NCI-H82 treated with DMSO at 0.1 percent for 48 hours (cell line): ENCODE measurements at regions not wholly inside any gene's neighbourhood (a gene's known extent, or its start where the extent isn't known, plus 50 kb on each side); places are given as distances from the start of the nearest gene placed in this dataset.

Experiments used
- DNase-seq: peaks from one replicate; lab custom pipeline; 2025; ENCODE audit not compliant: unreplicated experiment; lab: John Stamatoyannopoulos, UW

DNA sequence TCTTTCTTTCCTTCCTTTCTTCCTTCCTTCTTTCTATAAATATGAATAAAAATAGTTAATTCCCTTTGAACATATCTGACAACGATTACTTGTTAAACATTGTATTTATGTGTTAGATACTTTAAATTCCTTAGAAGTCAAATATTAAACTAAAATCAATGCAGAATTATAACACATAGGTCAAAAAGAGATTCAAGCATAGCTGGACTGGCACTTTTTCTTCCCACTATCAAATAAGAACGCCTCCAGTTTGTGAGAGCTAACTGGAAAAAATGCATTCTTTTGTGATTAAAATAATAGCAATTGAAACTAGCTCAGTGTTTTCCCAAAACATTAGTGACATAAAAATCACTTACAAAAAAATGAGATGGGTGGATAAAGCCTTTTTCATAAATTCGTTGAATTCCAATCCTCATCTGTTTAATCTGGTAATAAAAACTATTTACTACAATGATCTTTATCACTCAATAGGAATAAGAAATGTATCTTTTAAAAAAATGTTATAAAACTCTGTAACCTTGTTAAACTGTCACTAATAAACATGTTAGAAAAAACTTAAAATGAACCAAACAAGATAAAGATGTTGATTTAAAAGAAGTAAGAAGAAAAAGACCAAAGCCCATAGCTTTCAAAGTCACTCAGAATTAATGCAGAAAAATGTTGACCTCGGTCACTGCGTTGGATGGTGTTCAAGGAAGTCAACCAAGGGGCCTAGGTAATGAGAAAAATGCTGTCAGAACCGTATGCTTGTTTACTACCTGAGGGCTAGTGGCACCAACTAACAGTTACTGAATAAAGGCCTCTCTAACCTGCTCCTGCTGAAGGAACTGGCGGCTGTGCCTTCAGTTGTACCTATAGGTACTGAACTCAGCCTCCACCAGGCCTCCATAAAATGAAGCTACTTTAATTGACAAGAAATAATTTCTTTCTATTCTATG is 1039.5 kb upstream of the SLC10A2 start:
- no peak for DNase-seq

DNA sequence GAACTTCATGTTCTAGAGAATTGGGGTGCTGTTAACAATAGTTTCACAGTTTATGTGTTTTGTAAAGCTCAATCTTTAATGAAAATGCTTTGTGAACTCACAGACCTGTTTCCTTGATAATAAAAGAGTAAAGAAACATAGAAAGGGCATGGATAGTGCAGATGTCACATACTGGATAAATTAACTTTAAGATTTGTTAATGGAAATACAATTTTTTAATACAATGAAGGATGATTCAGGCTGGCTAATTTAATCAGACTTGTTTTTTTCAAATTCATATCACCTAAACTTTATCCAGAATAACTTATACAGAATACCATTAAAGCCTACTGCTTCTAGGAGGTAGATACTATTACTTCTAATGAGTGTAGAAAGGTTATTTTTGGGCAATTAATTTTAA is 1033.5 kb upstream of the SLC10A2 start:
- no peak for DNase-seq

- no peak for DNase-seq
Measured at GRCh38 chr13:104098421-104098820, 1032.2 kb upstream of the SLC10A2 start.

DNA sequence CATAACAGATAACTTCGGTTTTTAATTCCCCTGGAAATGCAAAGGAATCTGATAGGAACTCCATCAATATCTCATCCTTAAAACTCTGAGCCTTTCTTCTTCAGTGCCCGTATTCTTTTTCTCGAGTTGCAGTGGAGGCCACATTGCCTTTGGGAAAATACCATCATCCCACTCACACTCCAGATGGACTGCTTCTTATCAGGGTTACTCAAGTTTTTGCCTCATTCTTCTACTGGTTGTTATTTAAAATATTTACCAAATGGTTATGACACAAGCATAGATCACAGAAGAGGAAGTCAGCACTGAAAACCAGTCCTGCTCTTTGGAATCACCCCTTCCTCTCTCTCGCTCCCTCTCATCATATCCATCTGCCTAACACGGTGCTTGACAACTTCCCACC is 1020.5 kb upstream of the SLC10A2 start:
- DNase-seq, result no peak

DNA sequence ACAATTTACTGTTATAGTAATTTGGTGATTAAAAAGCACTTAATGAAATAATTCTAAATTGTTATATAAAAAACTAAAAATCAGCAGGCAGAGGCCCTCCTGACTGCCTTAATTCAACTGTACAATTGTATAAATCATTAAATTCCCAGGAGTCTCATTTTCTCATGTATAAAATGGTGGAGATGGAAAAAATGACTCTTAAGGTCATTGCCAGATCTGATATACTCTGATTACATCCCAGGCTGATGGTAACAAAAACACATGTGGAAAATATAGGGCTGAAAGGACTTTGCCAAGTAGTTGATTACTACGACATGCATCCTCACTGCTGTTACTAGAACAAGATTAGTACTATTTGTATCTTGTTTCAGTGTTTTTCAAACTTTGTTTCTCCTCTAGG is 1020.0 kb upstream of the SLC10A2 start:
- DNase-seq, result no peak

- no peak for DNase-seq
Measured at GRCh38 chr13:104085611-104086010, 1019.4 kb upstream of the SLC10A2 start.

DNA sequence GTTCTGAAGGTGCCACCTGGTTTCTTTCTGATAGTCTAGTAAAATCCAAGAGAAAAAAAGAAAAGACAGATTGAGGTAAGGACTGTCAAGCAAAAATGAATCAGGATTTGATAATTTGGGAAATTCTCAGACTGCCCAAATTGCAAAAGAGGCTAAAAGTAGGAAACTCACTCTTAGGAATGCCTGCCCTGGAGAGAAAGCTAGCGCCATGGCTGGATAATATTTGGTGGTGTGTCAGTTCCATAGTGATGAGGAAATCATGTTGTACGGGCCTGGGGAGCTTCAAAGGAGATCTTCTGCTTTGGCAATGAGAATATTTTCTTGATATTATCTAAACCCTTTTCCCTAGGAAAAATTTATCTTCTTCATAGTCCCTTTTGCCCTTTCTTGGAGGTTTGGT is 1008.1 kb upstream of the SLC10A2 start:
- no peak for DNase-seq

- no peak for DNase-seq
Measured at GRCh38 chr13:104071806-104072205, 1005.6 kb upstream of the SLC10A2 start.

GRCh38 chr13:104065328-104065727 is 999.1 kb upstream of the SLC10A2 start:
- DNase-seq, result no peak

DNA sequence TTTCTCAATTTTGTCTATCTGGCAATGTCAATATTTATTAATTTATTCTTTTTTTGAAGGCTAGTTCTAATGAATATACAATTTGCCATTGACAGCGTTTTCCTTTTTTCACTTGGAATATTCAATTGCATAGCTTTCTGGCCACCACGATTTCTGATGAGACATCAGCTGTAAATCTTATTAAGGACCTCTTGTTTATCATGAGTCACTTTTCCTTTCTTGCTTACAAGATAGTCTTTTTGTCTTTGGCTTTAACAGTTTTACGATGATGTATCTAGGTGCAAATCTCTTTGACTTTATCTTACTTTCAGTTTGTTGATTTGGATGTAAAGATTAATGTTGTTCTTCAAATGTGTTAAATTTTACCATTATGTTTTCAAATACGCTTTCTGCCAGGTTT is 991.6 kb upstream of the SLC10A2 start:
- no peak for DNase-seq

GRCh38 chr13:104045907-104046306 is 979.7 kb upstream of the SLC10A2 start:
- DNase-seq, result no peak

GRCh38 chr13:104043184-104043583 is 977.0 kb upstream of the SLC10A2 start:
- DNase-seq, result no peak

DNA sequence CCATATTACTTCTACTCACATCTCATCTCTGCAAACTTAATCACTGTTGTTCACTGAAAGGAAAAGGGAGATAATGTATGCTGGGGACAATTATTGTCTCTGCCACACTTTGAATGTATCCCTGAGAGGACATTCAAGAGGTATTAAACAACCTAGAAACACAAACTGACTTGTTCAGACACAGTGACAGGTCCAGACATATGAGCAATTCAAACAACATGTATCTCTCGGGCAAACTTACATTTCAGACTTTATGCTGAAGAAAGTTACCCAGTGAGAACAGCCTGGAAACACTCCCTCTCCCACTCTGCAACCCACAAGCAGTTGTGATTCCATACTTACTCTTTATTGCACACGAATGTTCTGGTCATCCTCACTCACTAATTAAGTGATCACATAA is 968.7 kb upstream of the SLC10A2 start:
- no peak for DNase-seq

DNA sequence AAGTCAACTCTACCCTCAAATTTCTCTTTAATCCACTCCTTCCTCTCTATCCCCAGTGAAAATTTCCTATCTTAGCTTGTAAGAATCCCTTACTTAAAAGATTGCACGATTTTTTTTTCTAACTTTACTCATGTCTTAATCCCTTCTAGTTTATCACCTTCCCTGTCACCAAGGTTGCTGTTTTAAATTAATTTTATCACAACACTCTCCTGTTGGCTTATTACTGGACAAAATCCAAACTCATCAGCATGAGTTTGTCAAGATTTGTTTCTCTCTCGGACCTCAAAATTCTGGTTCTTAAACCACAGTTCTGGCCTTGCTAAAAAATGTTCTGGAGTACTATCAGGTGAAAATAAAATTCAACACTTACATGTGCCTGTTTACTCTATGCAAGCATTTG is 959.1 kb upstream of the SLC10A2 start:
- DNase-seq, result no peak

GRCh38 chr13:104024416-104025170 is 958.4 kb upstream of the SLC10A2 start:
- no peak for DNase-seq

- DNase-seq, result no peak
Measured at GRCh38 chr13:104021806-104022397, 955.7 kb upstream of the SLC10A2 start.

DNA sequence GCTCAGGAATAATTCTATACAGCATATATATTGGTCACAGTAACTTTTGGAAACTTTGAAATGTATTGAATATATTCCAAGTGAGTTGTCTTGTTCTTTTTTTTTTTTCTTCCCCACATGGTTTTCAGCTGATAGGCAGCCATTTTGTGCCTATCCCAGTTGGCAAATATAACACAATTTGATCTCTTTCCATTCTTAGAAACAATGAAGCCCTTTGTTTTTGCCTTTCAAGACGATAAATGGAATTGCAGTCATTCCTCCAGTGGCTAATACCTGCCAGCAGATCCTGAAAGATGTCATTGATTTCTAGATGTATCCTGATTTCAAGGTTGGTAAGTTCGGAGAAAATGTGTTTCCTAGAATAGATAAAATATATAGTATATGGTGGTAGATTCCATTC is 951.1 kb upstream of the SLC10A2 start:
- no peak for DNase-seq

DNA sequence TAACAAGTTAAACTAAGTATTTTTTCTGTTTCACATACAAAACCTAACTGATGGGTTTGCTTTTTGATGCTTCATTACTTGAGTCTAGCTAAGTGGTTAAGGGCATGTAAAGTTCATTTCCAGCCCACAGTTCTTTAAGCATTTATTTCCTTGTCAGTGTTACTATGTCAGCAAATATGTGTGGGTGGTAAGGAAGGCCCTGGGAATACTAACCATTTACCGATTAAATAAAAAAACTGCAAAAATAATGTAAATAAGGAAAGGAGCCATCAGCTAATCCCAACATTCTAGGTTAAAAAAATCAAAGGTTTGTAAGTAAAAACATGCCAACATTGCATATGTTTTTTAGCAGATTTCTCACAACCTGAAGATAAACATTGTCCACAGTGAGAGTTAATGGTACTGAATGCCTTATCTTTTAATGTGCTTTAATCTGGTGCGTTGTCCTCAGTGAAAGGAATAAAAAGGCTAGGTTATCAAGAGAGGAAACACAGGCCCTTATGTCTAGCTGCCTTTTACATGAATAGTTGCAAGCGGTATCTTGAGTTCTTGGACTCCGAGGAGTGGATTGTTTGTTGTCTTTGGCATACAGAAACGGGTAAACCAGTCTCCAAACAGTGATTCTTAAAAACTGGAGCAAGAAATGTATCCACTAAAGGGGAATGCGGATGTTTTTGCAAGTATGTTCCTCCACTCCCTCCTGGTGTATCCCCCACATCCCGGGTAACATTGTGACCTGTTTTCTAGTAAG is 949.6 kb upstream of the SLC10A2 start:
- no peak for DNase-seq

GRCh38 chr13:104014803-104015645 is 948.8 kb upstream of the SLC10A2 start:
- no peak for DNase-seq
